ENCODE measurements at regions not wholly inside any gene's neighbourhood (a gene's known extent, or its start where the extent isn't known, plus 50 kb on each side); places are given as distances from the start of the nearest gene placed in this dataset.

DNA sequence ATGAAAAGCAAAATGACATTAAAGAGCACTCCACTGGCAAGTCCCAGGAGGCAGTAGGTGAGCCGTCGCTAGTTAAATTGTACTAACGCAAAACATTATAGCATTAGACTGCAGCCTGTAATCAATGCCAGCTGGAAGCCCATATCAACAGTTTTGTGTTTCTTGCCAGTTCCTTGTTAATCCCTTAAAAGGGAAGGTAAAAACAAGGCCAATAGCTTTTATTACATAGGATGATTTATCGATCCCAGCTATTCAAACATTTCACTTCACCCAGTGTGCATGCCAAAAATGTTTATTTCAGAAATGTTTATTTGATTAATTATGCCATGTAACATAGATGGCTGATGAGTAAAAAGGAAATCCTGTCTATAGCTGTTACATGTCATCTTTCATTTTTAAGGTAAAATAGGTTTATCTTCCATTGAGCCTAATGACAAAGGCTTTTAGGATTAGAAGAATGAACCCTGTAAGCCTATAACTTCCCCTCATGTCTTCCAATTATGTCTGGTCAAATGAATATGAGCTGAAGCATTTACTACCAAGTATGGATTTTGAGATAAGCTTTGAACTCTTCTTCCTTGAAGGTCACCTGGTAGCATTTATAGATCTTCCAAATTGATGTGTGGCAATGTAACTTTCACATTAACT, 591.2 kb downstream of the RNF144A start:
- TF ChIP-seq JUND (IDR thresholded peaks at IDR 0.05; ENCODE audit: borderline replicate concordance, low read depth, low read length) (no peak), JUND (tag; IDR thresholded peaks at IDR 0.05; ENCODE audit: borderline replicate concordance, low read depth, low read length) (no peak), MCM5 (IDR thresholded peaks at IDR 0.05; ENCODE audit: low read depth) (no peak)

Data from K562 (cell line).